Lung (tissue), 11 donors: ENCODE measurements at regions not wholly inside any gene's neighbourhood (a gene's known extent, or its start where the extent isn't known, plus 50 kb on each side); places are given as distances from the start of the nearest gene placed in this dataset.

Source experiments
- ATAC-seq: fragments of 200-7000 bp; cut with Tn5 transposase; one replicate; pipeline ENCODE4 v1.9.1; 2020; ENCODE audit warnings: moderate number of reproducible peaks; ENCODE audit not compliant: insufficient read depth, low FRiP score
- DNase-seq, 3 donors: peaks; one replicate each; pipeline ENCODE4 v3.0.0-alpha.2; 2013 to 2017
- H3K27ac ChIP-seq, 2 donors: one replicate each; pipeline ENCODE4 v1.5.1; 2013; ENCODE audit warnings: mild to moderate bottlenecking in 2 of 2, moderate library complexity in 2 of 2, control low read depth in 1 of 2, inconsistent platforms in 1 of 2, low read depth in 1 of 2, low read length in 1 of 2
- H3K27me3 ChIP-seq, 3 donors: one replicate each; pipeline ENCODE4 v1.5.1; 2013; ENCODE audit warnings: low read length in 2 of 3; ENCODE audit not compliant: control insufficient read depth in 3 of 3, insufficient read depth in 3 of 3
- H3K36me3 ChIP-seq, 4 donors: one replicate each; pipeline ENCODE4 v1.5.1; 2013; ENCODE audit warnings: low read length in 4 of 4, mild to moderate bottlenecking in 1 of 4, moderate library complexity in 1 of 4; ENCODE audit not compliant: control insufficient read depth in 4 of 4, insufficient read depth in 4 of 4
- H3K4me1 ChIP-seq, 5 donors: one replicate each; pipeline ENCODE4 v1.5.1; 2013; ENCODE audit warnings: low read length in 5 of 5, mild to moderate bottlenecking in 2 of 5, moderate library complexity in 1 of 5; ENCODE audit not compliant: control insufficient read depth in 5 of 5, insufficient read depth in 5 of 5
- H3K4me3 ChIP-seq: one replicate; pipeline ENCODE4 v1.5.1; 2013; ENCODE audit warnings: mild to moderate bottlenecking, control low read depth, moderate library complexity
- H3K9ac ChIP-seq, 2 donors: one replicate each; pipeline ENCODE4 v1.5.1; 2013; ENCODE audit warnings: low read length in 2 of 2, control low read depth in 1 of 2; ENCODE audit not compliant: insufficient read depth in 1 of 2
- H3K9me3 ChIP-seq, 4 donors: one replicate each; pipeline ENCODE4 v1.5.1; 2013; ENCODE audit warnings: low read length in 3 of 4, mild to moderate bottlenecking in 1 of 4, moderate library complexity in 1 of 4; ENCODE audit not compliant: control insufficient read depth in 4 of 4, insufficient read depth in 3 of 4
- WGBS, 2 donors: extraction: QIAGEN DNeasy Blood & Tissue Kit; methylation state at CpG; one replicate each; pipeline ENCODE4 v1.1.7; 2013; 5-methylcytosine and 5-hydroxymethylcytosine counted together
- TF ChIP-seq, protein P1 (sequence below): IDR thresholded peaks from 2 replicates; pipeline ENCODE4 v1.5.1; 2012; ENCODE audit warnings: mild to moderate bottlenecking; ENCODE audit errors: control extremely low read depth, extremely low read depth
- donor health status: control.
- donor health status: control.
- donor health status: Bipolar disorder and iron deficiency.
- donor health status: healthy.
- donor health status: DM: yes; HTN: yes; CAD: no.

DNA sequence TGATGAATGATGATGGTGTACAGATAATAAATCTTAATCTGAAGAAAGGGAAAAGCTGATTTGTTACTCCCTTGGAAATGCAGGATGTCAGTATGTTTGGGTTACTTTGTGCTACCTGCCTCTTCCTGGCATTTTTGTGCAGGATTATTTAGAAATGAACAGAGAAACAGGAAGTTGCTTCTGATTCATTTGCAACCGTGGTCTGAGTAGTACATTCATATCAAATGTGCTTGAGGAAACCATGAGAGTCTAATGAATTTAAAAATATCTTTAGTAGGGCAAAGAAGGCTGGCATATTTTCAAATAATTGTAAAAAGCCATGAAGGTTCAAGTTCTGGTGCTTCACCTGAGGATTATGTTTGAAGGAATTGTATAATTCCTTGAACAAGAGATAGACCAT lies 391.6 kb downstream of the TMEM161B start:
- no peak overlapping the region for H3K9ac ChIP-seq
- no peaks in the 10 kb centered on the region for H3K4me1 ChIP-seq
- TF ChIP-seq, protein P1, sequence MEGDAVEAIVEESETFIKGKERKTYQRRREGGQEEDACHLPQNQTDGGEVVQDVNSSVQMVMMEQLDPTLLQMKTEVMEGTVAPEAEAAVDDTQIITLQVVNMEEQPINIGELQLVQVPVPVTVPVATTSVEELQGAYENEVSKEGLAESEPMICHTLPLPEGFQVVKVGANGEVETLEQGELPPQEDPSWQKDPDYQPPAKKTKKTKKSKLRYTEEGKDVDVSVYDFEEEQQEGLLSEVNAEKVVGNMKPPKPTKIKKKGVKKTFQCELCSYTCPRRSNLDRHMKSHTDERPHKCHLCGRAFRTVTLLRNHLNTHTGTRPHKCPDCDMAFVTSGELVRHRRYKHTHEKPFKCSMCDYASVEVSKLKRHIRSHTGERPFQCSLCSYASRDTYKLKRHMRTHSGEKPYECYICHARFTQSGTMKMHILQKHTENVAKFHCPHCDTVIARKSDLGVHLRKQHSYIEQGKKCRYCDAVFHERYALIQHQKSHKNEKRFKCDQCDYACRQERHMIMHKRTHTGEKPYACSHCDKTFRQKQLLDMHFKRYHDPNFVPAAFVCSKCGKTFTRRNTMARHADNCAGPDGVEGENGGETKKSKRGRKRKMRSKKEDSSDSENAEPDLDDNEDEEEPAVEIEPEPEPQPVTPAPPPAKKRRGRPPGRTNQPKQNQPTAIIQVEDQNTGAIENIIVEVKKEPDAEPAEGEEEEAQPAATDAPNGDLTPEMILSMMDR = no peak
- no peaks in the 10 kb centered on the region for H3K36me3 ChIP-seq
- H3K9me3 ChIP-seq = peaks cover 0 to 8% (median 0%) of the 10 kb centered on the region in 4 donors
- H3K27ac ChIP-seq = no peak overlapping the region
- H3K4me3 ChIP-seq = no peak overlapping the region
- no peak for ATAC-seq
- no peak for DNase-seq
- WGBS, 2 donors = 10 to 20% methylated on average over 1 of the region's 1 CpG
- H3K27me3 ChIP-seq = no peaks in the 10 kb centered on the region

DNA sequence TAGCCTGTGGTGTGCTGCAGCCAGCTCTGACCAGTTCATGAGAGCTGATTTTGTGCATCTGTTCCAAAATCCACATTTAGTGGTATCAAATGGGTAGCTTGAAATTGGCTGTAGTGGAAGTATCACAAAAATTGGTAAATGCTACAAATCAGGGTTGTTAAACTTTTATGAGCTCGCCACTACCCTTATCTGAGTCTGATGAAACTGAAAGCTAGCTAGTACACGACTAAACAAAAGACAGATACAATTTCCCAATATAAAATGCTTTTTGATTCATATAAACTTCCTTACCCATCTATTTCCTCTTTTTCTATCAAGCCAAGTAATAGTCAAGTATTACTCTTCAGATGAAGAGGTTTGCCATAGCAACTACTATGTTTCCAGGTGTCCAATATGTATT lies 392.0 kb downstream of the TMEM161B start:
- no peaks in the 10 kb centered on the region for H3K27me3 ChIP-seq
- WGBS, 2 donors = 69 to 78% methylated on average over 2 of the region's 2 CpGs
- no peak for ATAC-seq
- peaks cover 0 to 7% (median 0%) of the 10 kb centered on the region in 4 donors for H3K9me3 ChIP-seq
- H3K4me3 ChIP-seq = no peak overlapping the region
- H3K4me1 ChIP-seq = no peaks in the 10 kb centered on the region
- no peak overlapping the region for H3K27ac ChIP-seq
- no peak for DNase-seq
- H3K36me3 ChIP-seq = no peaks in the 10 kb centered on the region
- TF ChIP-seq, protein P1 = no peak
- H3K9ac ChIP-seq = no peak overlapping the region

DNA sequence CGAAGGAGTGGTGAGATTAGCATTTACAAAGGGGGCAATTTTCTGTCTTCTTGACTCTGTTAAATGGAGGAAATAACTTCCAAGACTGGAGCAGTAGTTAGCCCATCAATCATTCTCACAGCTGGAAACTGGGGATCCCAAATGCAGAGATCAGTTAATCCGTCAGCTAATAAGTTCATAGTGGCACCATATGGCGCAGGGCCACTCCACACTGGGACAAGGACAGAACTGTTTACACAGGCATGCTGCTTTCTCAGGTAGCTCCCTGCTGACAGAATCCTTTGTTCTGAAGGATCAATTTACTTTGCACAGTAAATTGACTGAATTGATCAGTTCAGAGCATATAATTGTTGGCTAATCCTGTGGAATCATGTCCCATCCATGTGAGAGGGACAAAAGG lies 395.7 kb downstream of the TMEM161B start:
- no peak for ATAC-seq
- DNase-seq = no peak
- H3K36me3 ChIP-seq = no peaks in the 10 kb centered on the region

DNA sequence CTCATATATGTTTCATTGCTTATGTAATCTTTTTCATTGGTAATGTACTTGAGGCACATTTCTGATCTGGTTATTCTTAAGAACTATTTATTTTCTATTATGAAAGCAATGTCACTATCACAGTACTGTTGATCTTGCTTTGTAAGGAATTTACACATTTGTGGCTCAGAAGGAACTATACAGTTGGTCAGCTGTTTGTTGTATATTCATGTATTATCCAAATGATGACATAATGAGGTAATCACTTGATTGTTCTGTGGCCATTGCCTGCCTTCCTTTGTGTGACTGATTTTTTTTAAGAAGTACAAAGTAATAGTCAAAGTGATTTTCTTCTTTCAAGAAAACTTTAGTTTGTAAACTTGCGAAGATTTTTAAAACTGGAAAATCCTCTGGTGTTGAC lies 399.9 kb downstream of the TMEM161B start:
- H3K9ac ChIP-seq = no peak overlapping the region
- H3K36me3 ChIP-seq = no peaks in the 10 kb centered on the region
- no peaks in the 10 kb centered on the region for H3K4me1 ChIP-seq
- H3K9me3 ChIP-seq = no peaks in the 10 kb centered on the region
- ATAC-seq = no peak
- WGBS, 2 donors = 85 to 96% methylated on average over 1 of the region's 1 CpG
- DNase-seq = no peak
- H3K4me3 ChIP-seq = no peak overlapping the region
- TF ChIP-seq, protein P1 = no peak
- H3K27me3 ChIP-seq = no peaks in the 10 kb centered on the region
- no peak overlapping the region for H3K27ac ChIP-seq

More for the DNA sequence above, 395.7 kb downstream of the TMEM161B start:
- no peaks in the 10 kb centered on the region for H3K9me3 ChIP-seq
- no peak overlapping the region for H3K4me3 ChIP-seq
- no peak overlapping the region for H3K9ac ChIP-seq
- H3K4me1 ChIP-seq = no peaks in the 10 kb centered on the region
- H3K27ac ChIP-seq = no peak overlapping the region
- WGBS, 2 donors = 70 to 77% methylated on average over 3 of the region's 3 CpGs
- H3K27me3 ChIP-seq = no peaks in the 10 kb centered on the region
- TF ChIP-seq, protein P1 = no peak
